ENCODE measurements at regions not wholly inside any gene's neighbourhood (a gene's known extent, or its start where the extent isn't known, plus 50 kb on each side); places are given as distances from the start of the nearest gene placed in this dataset.

DNA sequence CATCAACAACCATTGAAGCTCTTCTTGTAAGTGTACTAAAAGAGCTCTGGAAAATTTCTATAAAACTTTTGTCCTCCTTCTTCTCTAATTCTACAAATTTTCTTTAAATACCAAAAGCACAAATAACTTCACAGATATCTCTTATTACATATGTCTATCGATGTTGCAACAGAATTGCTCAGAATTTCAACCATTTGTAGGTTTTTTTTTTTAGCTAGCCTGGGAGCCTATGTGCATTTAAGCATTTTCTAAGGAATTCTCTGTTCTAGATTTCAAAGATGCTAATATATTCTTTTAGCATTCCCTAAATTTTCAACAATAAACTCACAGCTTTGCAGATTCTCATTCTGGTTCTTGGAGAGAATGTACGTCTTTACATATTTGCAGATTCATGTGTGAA, 774.3 kb upstream of the NR2F2 start:
- DNase-seq (ENCODE audit: low read depth in 1 of 2, low spot score in 1 of 2), result peak in 1 of 2 donors; percentile 59
- Histone ChIP-seq H3K4me1 (ENCODE audit: low read depth) (no peaks in the 10 kb centered on the region), H3K27me3 (no peaks in the 10 kb centered on the region), H3K9me3 (ENCODE audit: low read depth) (no peaks in the 10 kb centered on the region), H3K4me3 (no peak overlapping the region), H3K27ac (no peak overlapping the region), H3K36me3 (no peaks in the 10 kb centered on the region)
- TF ChIP-seq, protein P1, sequence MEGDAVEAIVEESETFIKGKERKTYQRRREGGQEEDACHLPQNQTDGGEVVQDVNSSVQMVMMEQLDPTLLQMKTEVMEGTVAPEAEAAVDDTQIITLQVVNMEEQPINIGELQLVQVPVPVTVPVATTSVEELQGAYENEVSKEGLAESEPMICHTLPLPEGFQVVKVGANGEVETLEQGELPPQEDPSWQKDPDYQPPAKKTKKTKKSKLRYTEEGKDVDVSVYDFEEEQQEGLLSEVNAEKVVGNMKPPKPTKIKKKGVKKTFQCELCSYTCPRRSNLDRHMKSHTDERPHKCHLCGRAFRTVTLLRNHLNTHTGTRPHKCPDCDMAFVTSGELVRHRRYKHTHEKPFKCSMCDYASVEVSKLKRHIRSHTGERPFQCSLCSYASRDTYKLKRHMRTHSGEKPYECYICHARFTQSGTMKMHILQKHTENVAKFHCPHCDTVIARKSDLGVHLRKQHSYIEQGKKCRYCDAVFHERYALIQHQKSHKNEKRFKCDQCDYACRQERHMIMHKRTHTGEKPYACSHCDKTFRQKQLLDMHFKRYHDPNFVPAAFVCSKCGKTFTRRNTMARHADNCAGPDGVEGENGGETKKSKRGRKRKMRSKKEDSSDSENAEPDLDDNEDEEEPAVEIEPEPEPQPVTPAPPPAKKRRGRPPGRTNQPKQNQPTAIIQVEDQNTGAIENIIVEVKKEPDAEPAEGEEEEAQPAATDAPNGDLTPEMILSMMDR (IDR thresholded peaks at IDR 0.05; ENCODE audit: low read depth, low read length), result no peak

DNA sequence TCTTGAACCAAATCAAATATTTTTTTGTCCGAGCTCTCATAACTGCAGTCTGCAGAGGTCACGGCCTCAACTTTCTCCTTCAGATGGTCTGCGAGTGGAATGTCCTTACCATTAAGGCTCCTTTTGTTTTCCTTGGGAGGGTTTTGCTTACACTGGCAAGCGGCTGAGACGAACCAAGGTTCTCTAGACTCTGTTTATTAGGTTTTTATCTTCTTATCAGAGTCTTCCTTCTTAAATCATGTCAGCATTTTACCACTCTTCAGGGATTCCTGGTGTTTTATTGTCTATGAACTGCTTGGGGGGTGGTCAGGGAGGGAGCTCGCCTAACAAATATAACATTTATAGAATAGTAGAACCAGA, 773.7 kb upstream of the NR2F2 start:
- Histone ChIP-seq H3K36me3 (no peaks in the 10 kb centered on the region), H3K27me3 (no peaks in the 10 kb centered on the region), H3K27ac (no peak overlapping the region), H3K4me1 (ENCODE audit: low read depth) (no peaks in the 10 kb centered on the region), H3K4me3 (no peak overlapping the region), H3K9me3 (ENCODE audit: low read depth) (no peaks in the 10 kb centered on the region)
- DNase-seq (ENCODE audit: low read depth in 1 of 2, low spot score in 1 of 2), result peak in 1 of 2 donors; percentile 57
- TF ChIP-seq, protein P1 (IDR thresholded peaks at IDR 0.05; ENCODE audit: low read depth, low read length), result no peak

DNA sequence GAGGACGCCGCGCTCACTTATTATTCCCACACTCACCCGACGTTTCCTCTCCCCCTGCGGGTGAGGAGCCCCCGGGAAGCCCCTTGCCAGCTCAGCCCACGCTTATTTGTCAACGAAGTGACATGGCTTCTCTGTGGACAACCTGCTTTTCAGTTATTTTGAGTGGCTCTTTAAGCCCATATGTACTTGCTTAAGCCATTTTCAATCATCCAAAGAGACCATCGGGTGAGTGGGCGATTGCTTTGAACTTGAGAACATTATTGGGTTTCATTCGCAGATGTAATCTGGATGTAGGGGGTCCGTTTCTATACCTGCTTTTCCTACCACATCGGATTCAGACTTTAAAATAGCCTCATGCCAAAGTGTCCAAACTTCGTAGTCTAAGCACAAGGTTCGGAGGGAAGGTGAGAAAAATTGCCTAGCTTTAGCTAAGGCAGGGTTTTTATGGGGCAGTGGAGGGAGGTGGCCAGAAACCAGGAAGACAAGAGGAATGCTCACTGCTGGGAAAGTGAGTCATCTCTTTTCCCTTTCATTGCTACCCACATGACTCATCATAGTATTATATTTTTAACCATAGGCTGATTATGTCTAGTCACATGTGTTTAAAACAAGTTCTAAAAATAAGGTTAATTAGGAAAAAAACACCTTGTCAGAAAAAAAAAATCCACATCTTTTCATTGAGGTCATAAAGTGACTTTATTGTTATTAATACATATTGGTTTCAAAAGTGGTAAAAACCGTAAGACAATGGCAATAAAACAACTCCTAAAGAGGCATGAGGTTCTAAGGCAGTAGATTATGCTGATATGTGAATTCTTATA, 773.1 kb upstream of the NR2F2 start:
- no peaks in the 10 kb centered on the region for H3K9me3 ChIP-seq (ENCODE audit: low read depth)
- H3K27me3 ChIP-seq, result no peaks in the 10 kb centered on the region
- no peaks in the 10 kb centered on the region for H3K4me1 ChIP-seq (ENCODE audit: low read depth)
- DNase-seq (ENCODE audit: low read depth in 1 of 2, low spot score in 1 of 2), result peak in 1 of 2 donors; percentile 93
- H3K4me3 ChIP-seq, result no peak overlapping the region
- H3K27ac ChIP-seq, result no peak overlapping the region
- H3K36me3 ChIP-seq, result no peaks in the 10 kb centered on the region
- TF ChIP-seq, protein P1 (IDR thresholded peaks at IDR 0.05; ENCODE audit: low read depth, low read length), result no peak

DNA sequence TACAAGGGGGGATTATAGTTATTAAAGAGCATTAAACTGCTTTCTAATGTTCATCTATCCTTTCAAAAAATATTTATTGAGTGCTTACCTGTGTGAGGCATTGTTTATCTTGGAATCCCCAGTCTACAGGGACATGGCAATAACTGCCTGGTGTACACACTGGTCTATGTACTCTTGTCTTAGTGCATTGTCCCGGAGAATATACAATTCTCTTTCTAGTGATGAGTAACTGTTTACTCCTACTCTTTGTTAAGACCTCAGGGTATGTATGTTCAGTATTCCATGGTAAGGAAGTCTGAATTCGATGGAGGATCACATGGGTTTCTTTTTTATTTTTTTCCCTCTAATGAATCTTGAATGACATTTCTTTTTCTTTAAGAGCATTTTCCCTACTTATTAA, 772.4 kb upstream of the NR2F2 start:
- Histone ChIP-seq H3K4me3 (no peak overlapping the region), H3K27ac (no peak overlapping the region), H3K27me3 (no peaks in the 10 kb centered on the region), H3K36me3 (no peaks in the 10 kb centered on the region), H3K9me3 (ENCODE audit: low read depth) (no peaks in the 10 kb centered on the region), H3K4me1 (ENCODE audit: low read depth) (no peaks in the 10 kb centered on the region)
- peak in 1 of 2 donors; percentile 22 for DNase-seq (ENCODE audit: low read depth in 1 of 2, low spot score in 1 of 2)
- TF ChIP-seq, protein P1 (IDR thresholded peaks at IDR 0.05; ENCODE audit: low read depth, low read length), result no peak

DNA sequence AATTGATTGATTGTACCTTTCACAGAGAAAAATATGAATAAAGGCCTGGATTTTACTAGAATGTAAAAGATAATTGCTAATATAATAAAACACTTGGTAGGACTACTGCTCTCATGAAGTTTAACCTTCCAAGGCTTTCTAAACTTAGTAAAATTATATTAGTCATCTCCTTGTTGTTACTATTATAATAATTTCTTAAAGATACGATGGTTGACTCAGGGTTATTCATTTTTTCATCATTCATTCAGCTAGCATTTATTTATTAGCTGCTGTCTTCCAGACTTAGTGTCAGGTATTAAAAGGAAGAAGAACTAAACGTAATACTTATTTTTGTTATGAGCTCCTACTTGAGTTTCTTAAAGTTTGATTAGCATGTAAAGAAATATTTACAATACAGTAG, 771.6 kb upstream of the NR2F2 start:
- Histone ChIP-seq H3K9me3 (ENCODE audit: low read depth) (no peaks in the 10 kb centered on the region), H3K4me1 (ENCODE audit: low read depth) (no peaks in the 10 kb centered on the region), H3K27ac (no peak overlapping the region), H3K36me3 (no peaks in the 10 kb centered on the region), H3K27me3 (no peaks in the 10 kb centered on the region), H3K4me3 (no peak overlapping the region)
- DNase-seq (ENCODE audit: low read depth in 1 of 2, low spot score in 1 of 2), result no peak
- TF ChIP-seq, protein P1 (IDR thresholded peaks at IDR 0.05; ENCODE audit: low read depth, low read length), result no peak

All from cardiac muscle cell (in vitro differentiated cells and primary cell).